ENCODE measurements at regions not wholly inside any gene's neighbourhood (a gene's known extent, or its start where the extent isn't known, plus 50 kb on each side); places are given as distances from the start of the nearest gene placed in this dataset.

- H3K4me3 ChIP-seq (replicated peaks; ENCODE audit: low read depth, low read length): no peak overlapping the region
- no peak for DNase-seq (ENCODE audit: extremely low read depth, low read depth)
- TF ChIP-seq CTCF (IDR thresholded peaks at IDR 0.05; ENCODE audit: low read depth, low read length, missing control alignments): no peak
These were observed 210.6 kb downstream of the CCNG2 start for GRCh38 chr4:77367638-77368037.

GRCh38 chr4:77372375-77372774 is 215.4 kb downstream of the CCNG2 start:
- DNase-seq (ENCODE audit: extremely low read depth, low read depth): no peak
- H3K4me3 ChIP-seq (replicated peaks; ENCODE audit: low read depth, low read length): no peak overlapping the region
- TF ChIP-seq CTCF (IDR thresholded peaks at IDR 0.05; ENCODE audit: low read depth, low read length, missing control alignments): no peak

GRCh38 chr4:77375866-77376607 is 219.0 kb downstream of the CCNG2 start:
- DNase-seq (ENCODE audit: extremely low read depth, low read depth): no peak
- H3K4me3 ChIP-seq (replicated peaks; ENCODE audit: low read depth, low read length): no peak overlapping the region
- no peak for TF ChIP-seq CTCF (IDR thresholded peaks at IDR 0.05; ENCODE audit: low read depth, low read length, missing control alignments)

- no peak for TF ChIP-seq CTCF (IDR thresholded peaks at IDR 0.05; ENCODE audit: low read depth, low read length, missing control alignments)
- no peak overlapping the region for H3K4me3 ChIP-seq (replicated peaks; ENCODE audit: low read depth, low read length)
- no peak for DNase-seq (ENCODE audit: extremely low read depth, low read depth)
These were observed 219.9 kb downstream of the CCNG2 start for GRCh38 chr4:77376788-77377460.

- no peak for TF ChIP-seq CTCF (IDR thresholded peaks at IDR 0.05; ENCODE audit: low read depth, low read length, missing control alignments)
- DNase-seq (ENCODE audit: extremely low read depth, low read depth): no peak
These were observed 221.5 kb upstream of the CXCL13 start for GRCh38 chr4:77384094-77384493.

GRCh38 chr4:77385124-77385969 is 220.3 kb upstream of the CXCL13 start:
- DNase-seq (ENCODE audit: extremely low read depth, low read depth): peak; percentile 33
- H3K4me3 ChIP-seq (replicated peaks; ENCODE audit: low read depth, low read length): no peak overlapping the region
- TF ChIP-seq CTCF (IDR thresholded peaks at IDR 0.05; ENCODE audit: low read depth, low read length, missing control alignments): peak; percentile 78

More at GRCh38 chr4:77384094-77384493, 221.5 kb upstream of the CXCL13 start:
- H3K4me3 ChIP-seq (replicated peaks; ENCODE audit: low read depth, low read length): no peak overlapping the region

Data from HFF-Myc (cell line).